SJSA1 (cell line): ENCODE measurements at regions not wholly inside any gene's neighbourhood (a gene's known extent, or its start where the extent isn't known, plus 50 kb on each side); places are given as distances from the start of the nearest gene placed in this dataset.

Experiments used
- DNase-seq, 2 experiments: peaks; one replicate each; pipeline ENCODE4 v3.0.0-alpha.2; 2015 to 2020; ENCODE audit warnings: low spot score in 2 of 2, low read depth in 1 of 2
- H3K27ac ChIP-seq: fragments of 250-450 bp; sonication (Bioruptor Pico); 2 replicates; pipeline ENCODE4 v1.5.1; 2020; ENCODE audit warnings: mild to moderate bottlenecking, moderate library complexity
- H3K27me3 ChIP-seq: fragments of 250-450 bp; sonication (Bioruptor Pico); replicated peaks from 2 replicates; pipeline ENCODE4 v1.5.1; 2020; ENCODE audit warnings: mild to moderate bottlenecking, moderate library complexity
- H3K36me3 ChIP-seq: fragments of 250-450 bp; sonication (Bioruptor Pico); 2 replicates; pipeline ENCODE4 v1.5.1; 2020; ENCODE audit warnings: mild to moderate bottlenecking
- H3K4me1 ChIP-seq: fragments of 250-450 bp; sonication (Bioruptor Pico); replicated peaks from 2 replicates; pipeline ENCODE4 v1.6.1; 2021; ENCODE audit warnings: mild to moderate bottlenecking
- H3K4me3 ChIP-seq: fragments of 250-450 bp; sonication (Bioruptor Pico); 2 replicates; pipeline ENCODE4 v1.5.1; 2020; ENCODE audit warnings: mild to moderate bottlenecking
- H3K9me3 ChIP-seq: fragments of 250-450 bp; sonication (Bioruptor Pico); replicated peaks from 2 replicates; pipeline ENCODE4 v1.5.1; 2020; ENCODE audit warnings: mild to moderate bottlenecking

GRCh38 chr12:88750867-88751543 is 170.7 kb upstream of the KITLG start:
- H3K27me3 ChIP-seq = no peaks in the 10 kb centered on the region
- no peaks in the 10 kb centered on the region for H3K4me1 ChIP-seq
- H3K36me3 ChIP-seq = no peaks in the 10 kb centered on the region
- no peaks in the 10 kb centered on the region for H3K9me3 ChIP-seq
- no peak for DNase-seq
- H3K4me3 ChIP-seq = no peak overlapping the region
- no peak overlapping the region for H3K27ac ChIP-seq

DNA sequence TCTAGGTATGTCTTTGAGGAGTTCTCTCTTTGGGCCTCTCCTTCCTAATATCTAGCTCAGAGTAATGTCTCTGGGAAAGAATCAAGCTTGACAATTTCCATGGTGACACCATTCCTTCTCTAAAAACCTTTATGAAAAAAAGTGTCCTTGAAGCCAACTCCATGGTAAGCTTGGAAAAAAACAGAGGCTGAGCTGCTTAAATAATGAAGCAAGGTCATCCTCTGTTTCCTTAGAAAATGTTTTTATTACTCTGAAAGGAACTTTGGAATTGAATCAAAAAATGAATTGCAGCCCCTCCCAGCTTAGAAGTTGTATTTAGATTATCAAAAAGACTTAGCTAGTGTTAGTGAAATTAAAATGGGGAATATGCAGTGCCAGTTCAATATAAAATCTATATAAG is 166.1 kb upstream of the KITLG start:
- H3K9me3 ChIP-seq = no peaks in the 10 kb centered on the region
- H3K36me3 ChIP-seq = no peaks in the 10 kb centered on the region
- no peak overlapping the region for H3K27ac ChIP-seq
- no peaks in the 10 kb centered on the region for H3K4me1 ChIP-seq
- H3K4me3 ChIP-seq = no peak overlapping the region
- DNase-seq = no peak
- H3K27me3 ChIP-seq = no peaks in the 10 kb centered on the region

GRCh38 chr12:88743946-88744685 is 163.8 kb upstream of the KITLG start:
- no peak for DNase-seq
- no peaks in the 10 kb centered on the region for H3K4me1 ChIP-seq
- H3K27me3 ChIP-seq = no peaks in the 10 kb centered on the region
- H3K4me3 ChIP-seq = no peak overlapping the region
- no peak overlapping the region for H3K27ac ChIP-seq
- H3K9me3 ChIP-seq = no peaks in the 10 kb centered on the region
- no peaks in the 10 kb centered on the region for H3K36me3 ChIP-seq

- no peaks in the 10 kb centered on the region for H3K27me3 ChIP-seq
- H3K27ac ChIP-seq = no peak overlapping the region
- H3K36me3 ChIP-seq = no peaks in the 10 kb centered on the region
- H3K4me3 ChIP-seq = no peak overlapping the region
- no peaks in the 10 kb centered on the region for H3K4me1 ChIP-seq
- DNase-seq = no peak
- H3K9me3 ChIP-seq = no peaks in the 10 kb centered on the region
Observed at GRCh38 chr12:88737838-88738472, 157.7 kb upstream of the KITLG start.

- H3K4me1 ChIP-seq = no peaks in the 10 kb centered on the region
- H3K36me3 ChIP-seq = no peaks in the 10 kb centered on the region
- no peak overlapping the region for H3K4me3 ChIP-seq
- H3K9me3 ChIP-seq = no peaks in the 10 kb centered on the region
- DNase-seq = no peak
- H3K27ac ChIP-seq = no peak overlapping the region
- no peaks in the 10 kb centered on the region for H3K27me3 ChIP-seq
Observed at GRCh38 chr12:88736031-88736430, 155.8 kb upstream of the KITLG start.

- H3K4me3 ChIP-seq = no peak overlapping the region
- no peaks in the 10 kb centered on the region for H3K4me1 ChIP-seq
- H3K9me3 ChIP-seq = no peaks in the 10 kb centered on the region
- H3K36me3 ChIP-seq = no peaks in the 10 kb centered on the region
- H3K27ac ChIP-seq = no peak overlapping the region
- DNase-seq = no peak
- H3K27me3 ChIP-seq = no peaks in the 10 kb centered on the region
Observed at GRCh38 chr12:88733008-88733407, 152.7 kb upstream of the KITLG start.

GRCh38 chr12:88729196-88729595 is 148.9 kb upstream of the KITLG start:
- DNase-seq = no peak
- Histone ChIP-seq H3K27ac (no peak overlapping the region), H3K4me1 (no peaks in the 10 kb centered on the region), H3K36me3 (no peaks in the 10 kb centered on the region), H3K27me3 (no peaks in the 10 kb centered on the region), H3K9me3 (no peaks in the 10 kb centered on the region), H3K4me3 (no peak overlapping the region)

GRCh38 chr12:88726806-88727720 is 146.8 kb upstream of the KITLG start:
- Histone ChIP-seq H3K27me3 (no peaks in the 10 kb centered on the region), H3K9me3 (no peaks in the 10 kb centered on the region), H3K4me1 (no peaks in the 10 kb centered on the region), H3K27ac (no peak overlapping the region), H3K36me3 (no peaks in the 10 kb centered on the region), H3K4me3 (no peak overlapping the region)
- DNase-seq = peak in 1 of 2 experiments; percentile 2

- H3K27me3 ChIP-seq = no peaks in the 10 kb centered on the region
- DNase-seq = no peak
- no peak overlapping the region for H3K27ac ChIP-seq
- H3K9me3 ChIP-seq = no peaks in the 10 kb centered on the region
- H3K4me1 ChIP-seq = no peaks in the 10 kb centered on the region
- H3K4me3 ChIP-seq = no peak overlapping the region
- H3K36me3 ChIP-seq = no peaks in the 10 kb centered on the region
Observed at GRCh38 chr12:88725592-88726143, 145.4 kb upstream of the KITLG start.

GRCh38 chr12:88723219-88723618 is 142.9 kb upstream of the KITLG start:
- no peak for DNase-seq

DNA sequence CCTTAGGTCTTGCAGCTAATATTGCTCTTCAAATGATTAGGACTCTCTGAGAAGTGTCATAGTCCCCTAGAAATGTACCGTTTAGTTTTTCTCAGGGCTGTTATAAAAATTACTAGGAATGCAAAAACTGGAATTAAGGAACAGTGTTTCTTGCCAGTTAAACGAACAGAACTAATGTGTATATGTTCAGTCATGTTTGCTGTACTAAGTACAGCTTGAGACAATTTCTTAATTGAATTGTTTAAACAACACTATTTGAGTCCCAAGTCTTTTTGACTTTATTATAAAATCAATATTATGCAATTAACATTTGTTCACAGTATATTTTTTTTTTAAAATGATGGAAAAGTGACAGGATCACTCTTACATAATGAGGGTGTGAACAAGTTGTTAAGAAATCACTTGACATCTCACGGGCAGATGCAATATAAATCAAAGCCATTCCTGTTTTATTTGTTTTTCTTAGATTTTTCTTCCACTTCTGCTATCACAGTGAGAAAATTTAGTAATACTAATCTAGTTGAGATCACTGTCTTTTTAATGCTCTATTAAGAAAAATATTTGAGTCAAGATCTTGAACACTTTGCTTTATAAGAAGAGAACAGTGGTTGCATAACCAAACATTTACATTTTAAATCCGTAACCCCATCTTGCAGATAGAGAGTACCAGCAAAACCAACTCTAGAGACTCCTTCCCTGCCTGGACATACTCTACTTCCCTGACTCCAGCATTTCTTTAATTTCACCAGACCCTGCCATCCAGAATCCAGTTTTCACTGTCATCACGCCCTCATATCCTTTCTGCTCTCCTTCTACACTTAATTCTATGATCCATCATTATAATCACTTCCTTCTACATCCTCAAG is 140.7 kb upstream of the KITLG start:
- Histone ChIP-seq H3K4me3 (no peak overlapping the region), H3K36me3 (no peaks in the 10 kb centered on the region), H3K27ac (no peak overlapping the region), H3K9me3 (no peaks in the 10 kb centered on the region), H3K27me3 (no peaks in the 10 kb centered on the region), H3K4me1 (no peaks in the 10 kb centered on the region)
- DNase-seq = no peak

More at GRCh38 chr12:88723219-88723618, 142.9 kb upstream of the KITLG start:
- Histone ChIP-seq H3K9me3 (no peaks in the 10 kb centered on the region), H3K4me3 (no peak overlapping the region), H3K27ac (no peak overlapping the region), H3K4me1 (no peaks in the 10 kb centered on the region), H3K36me3 (no peaks in the 10 kb centered on the region), H3K27me3 (no peaks in the 10 kb centered on the region)

DNA sequence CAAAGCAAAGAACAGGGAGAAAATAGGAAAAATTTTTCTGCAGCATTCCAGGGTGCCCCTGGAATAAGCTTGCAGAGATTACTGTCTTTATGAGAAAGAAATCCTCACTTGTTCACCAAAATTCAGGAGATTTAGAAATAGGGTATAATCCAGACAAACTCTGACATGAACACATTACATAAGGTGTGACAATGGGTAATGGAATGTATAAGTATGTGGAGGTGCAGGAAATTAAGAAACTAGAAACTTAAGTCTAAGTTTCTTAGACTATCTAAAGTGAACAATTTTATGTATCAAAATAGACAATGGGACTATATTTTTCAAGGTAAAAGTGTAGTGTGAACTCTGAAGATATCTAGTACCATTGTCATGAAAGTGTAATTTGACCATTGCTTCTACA is 140.0 kb upstream of the KITLG start:
- no peak for DNase-seq
- H3K4me1 ChIP-seq = no peaks in the 10 kb centered on the region

More for the DNA sequence above, 140.0 kb upstream of the KITLG start:
- Histone ChIP-seq H3K27me3 (no peaks in the 10 kb centered on the region), H3K9me3 (no peaks in the 10 kb centered on the region), H3K4me3 (no peak overlapping the region), H3K36me3 (no peaks in the 10 kb centered on the region), H3K27ac (no peak overlapping the region)
